HG03025 (cell line): ENCODE measurements at regions not wholly inside any gene's neighbourhood (a gene's known extent, or its start where the extent isn't known, plus 50 kb on each side); places are given as distances from the start of the nearest gene placed in this dataset.

Experiments used
- ATAC-seq: cut with Tn5 transposase; IDR thresholded peaks from one replicate; pipeline ENCODE4 v1.9.1; 2021; ENCODE audit warnings: mild to moderate bottlenecking, moderate library complexity; ENCODE audit not compliant: unreplicated experiment, low FRiP score

- no peak for ATAC-seq
Measured at GRCh38 chr1:216793303-216793702, 70.1 kb upstream of the ESRRG start.

- no peak for ATAC-seq
Measured at GRCh38 chr1:216788671-216789070, 65.4 kb upstream of the ESRRG start.

DNA sequence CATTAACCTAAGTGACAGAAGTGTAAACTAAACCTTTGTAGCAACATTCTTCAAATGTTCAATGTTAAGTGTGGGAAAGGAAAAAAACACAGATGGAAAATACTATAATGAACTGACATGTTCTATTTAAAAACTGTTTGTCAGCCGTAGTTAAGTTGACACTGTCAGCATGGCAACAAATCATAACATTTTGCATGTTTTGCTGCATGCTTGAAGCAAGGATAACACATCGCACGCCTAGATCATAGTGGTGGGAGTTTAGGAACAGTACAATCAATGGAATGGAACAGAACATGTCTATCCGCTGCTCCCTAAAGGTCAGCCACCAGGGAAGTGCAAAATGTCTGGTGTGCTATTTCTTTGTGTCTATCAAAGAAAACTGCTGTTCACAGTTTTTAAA, 62.5 kb upstream of the ESRRG start:
- ATAC-seq = no peak

GRCh38 chr1:216785221-216785620, 62.0 kb upstream of the ESRRG start:
- ATAC-seq = no peak

- ATAC-seq = no peak
Measured at GRCh38 chr1:216779686-216780085, 56.5 kb upstream of the ESRRG start.

DNA sequence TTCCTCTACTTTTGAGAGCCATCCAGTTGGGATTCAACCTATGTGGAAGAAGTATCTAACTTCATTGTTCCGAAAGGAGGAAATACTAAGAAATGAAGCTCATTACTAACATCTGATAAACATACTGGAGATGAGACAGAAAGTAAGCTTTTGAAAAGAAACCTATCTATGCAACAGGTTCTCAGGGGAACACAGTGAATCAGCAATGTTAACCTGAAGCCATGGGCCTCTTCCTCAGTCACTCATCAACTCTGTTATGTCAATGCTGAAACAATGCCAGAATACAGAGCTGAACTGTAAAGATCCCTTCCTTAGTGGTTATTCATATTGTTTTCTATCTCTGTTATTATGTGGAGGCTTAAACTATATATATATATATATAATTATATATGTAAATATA, 55.5 kb upstream of the ESRRG start:
- no peak for ATAC-seq

DNA sequence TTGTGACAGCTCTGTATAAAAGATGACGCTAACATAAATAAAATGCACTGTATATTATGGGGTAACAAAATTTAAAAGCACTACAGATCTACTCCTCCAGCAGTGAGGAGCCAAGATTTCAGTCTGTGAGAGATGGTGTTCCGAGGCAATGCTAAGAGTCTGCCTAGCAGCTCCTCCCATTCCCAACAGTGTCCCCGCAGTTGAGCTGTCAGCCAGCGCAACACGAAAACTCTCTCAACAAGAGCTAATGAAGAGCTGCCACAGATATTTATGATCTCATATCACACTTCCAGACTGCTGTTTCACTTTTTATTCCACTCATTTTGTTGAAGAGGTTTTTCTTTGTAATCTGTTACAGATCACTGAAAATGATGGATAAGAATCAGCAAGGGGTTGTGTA, 53.9 kb upstream of the ESRRG start:
- no peak for ATAC-seq
